ENCODE measurements at regions not wholly inside any gene's neighbourhood (a gene's known extent, or its start where the extent isn't known, plus 50 kb on each side); places are given as distances from the start of the nearest gene placed in this dataset.

GRCh38 chr17:13833921-13834320, 232.2 kb upstream of the HS3ST3A1 start:
- TF ChIP-seq CTCF (conservative IDR thresholded peaks at IDR 0.05; ENCODE audit: low read depth, low read length) (no peak), EZH2 (IDR thresholded peaks at IDR 0.05; ENCODE audit: borderline replicate concordance, low read depth, low read length, poor library complexity, severe bottlenecking) (no peak)

All from A673 (cell line).